22Rv1 (cell line): ENCODE measurements at regions not wholly inside any gene's neighbourhood (a gene's known extent, or its start where the extent isn't known, plus 50 kb on each side); places are given as distances from the start of the nearest gene placed in this dataset.

ENCODE experiments used
- ZFX ChIP-seq: fragments of 450-650 bp; IDR thresholded peaks from 2 replicates; pipeline ENCODE4 v1.6.1; 2017; ENCODE audit warnings: antibody characterized with exemption, borderline replicate concordance
- TF ChIP-seq, protein P1 (sequence below): fragments of 450-650 bp; IDR thresholded peaks from 2 replicates; pipeline ENCODE4 v1.5.1; 2017; ENCODE audit warnings: mild to moderate bottlenecking

DNA sequence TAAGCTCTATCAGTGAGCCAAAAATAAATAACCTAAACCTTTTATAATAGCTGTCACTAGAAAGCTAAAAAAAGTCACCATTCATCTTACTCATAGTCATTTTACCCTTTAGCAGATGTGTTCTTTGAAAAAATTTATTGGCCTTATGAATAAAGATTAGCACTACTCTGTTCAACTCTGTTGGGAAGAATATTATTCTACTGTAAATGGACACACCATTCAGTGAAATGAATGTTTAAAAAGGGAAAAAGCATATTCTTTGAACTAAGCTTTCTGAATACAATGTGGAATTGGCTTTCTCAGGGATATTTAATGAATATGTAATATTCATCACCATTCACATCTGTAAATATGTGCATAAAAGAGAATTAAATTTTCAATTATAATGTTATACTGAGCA is 422.0 kb downstream of the CBLN2 start:
- TF ChIP-seq, protein P1, sequence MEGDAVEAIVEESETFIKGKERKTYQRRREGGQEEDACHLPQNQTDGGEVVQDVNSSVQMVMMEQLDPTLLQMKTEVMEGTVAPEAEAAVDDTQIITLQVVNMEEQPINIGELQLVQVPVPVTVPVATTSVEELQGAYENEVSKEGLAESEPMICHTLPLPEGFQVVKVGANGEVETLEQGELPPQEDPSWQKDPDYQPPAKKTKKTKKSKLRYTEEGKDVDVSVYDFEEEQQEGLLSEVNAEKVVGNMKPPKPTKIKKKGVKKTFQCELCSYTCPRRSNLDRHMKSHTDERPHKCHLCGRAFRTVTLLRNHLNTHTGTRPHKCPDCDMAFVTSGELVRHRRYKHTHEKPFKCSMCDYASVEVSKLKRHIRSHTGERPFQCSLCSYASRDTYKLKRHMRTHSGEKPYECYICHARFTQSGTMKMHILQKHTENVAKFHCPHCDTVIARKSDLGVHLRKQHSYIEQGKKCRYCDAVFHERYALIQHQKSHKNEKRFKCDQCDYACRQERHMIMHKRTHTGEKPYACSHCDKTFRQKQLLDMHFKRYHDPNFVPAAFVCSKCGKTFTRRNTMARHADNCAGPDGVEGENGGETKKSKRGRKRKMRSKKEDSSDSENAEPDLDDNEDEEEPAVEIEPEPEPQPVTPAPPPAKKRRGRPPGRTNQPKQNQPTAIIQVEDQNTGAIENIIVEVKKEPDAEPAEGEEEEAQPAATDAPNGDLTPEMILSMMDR = no peak
- TF ChIP-seq ZFX = no peak
